ENCODE measurements at regions not wholly inside any gene's neighbourhood (a gene's known extent, or its start where the extent isn't known, plus 50 kb on each side); places are given as distances from the start of the nearest gene placed in this dataset.
"Not testable (repeated sequence)": the region's sequence is repeated elsewhere in the genome, so short reads cannot be mapped to it uniquely, and the experiment has no call there.

- DNase-seq (ENCODE audit: low read depth) = no peak
Observed at GRCh38 chr10:33101392-33101787, 143.4 kb upstream of the ITGB1 start.

- no peak for DNase-seq (ENCODE audit: low read depth)
Observed at GRCh38 chr10:33100781-33101391, 142.9 kb upstream of the ITGB1 start.

- no peak for DNase-seq (ENCODE audit: low read depth)
Observed at GRCh38 chr10:33099748-33100147, 141.7 kb upstream of the ITGB1 start.

- no peak for DNase-seq (ENCODE audit: low read depth)
Observed at GRCh38 chr10:33098951-33099663, 141.1 kb upstream of the ITGB1 start.

GRCh38 chr10:33095867-33096815 is 138.1 kb upstream of the ITGB1 start:
- DNase-seq (ENCODE audit: low read depth) = no peak

- no peak for DNase-seq (ENCODE audit: low read depth)
Observed at GRCh38 chr10:33094263-33095051, 136.4 kb upstream of the ITGB1 start.

GRCh38 chr10:33093362-33093761 is 135.3 kb upstream of the ITGB1 start:
- no peak for DNase-seq (ENCODE audit: low read depth)

GRCh38 chr10:33092596-33092995 is 134.6 kb upstream of the ITGB1 start:
- no peak for DNase-seq (ENCODE audit: low read depth)

GRCh38 chr10:33091201-33091600 is 133.2 kb upstream of the ITGB1 start:
- DNase-seq (ENCODE audit: low read depth) = no peak

- no peak for DNase-seq (ENCODE audit: low read depth)
Observed at GRCh38 chr10:33088990-33089389, 131.0 kb upstream of the ITGB1 start.

- no peak for DNase-seq (ENCODE audit: low read depth)
Observed at GRCh38 chr10:33087922-33088321, 129.9 kb upstream of the ITGB1 start.

GRCh38 chr10:33087152-33087551 is 129.1 kb upstream of the ITGB1 start:
- DNase-seq (ENCODE audit: low read depth) = no peak

GRCh38 chr10:33086100-33086499 is 128.1 kb upstream of the ITGB1 start:
- DNase-seq (ENCODE audit: low read depth) = no peak

- no peak for DNase-seq (ENCODE audit: low read depth)
Observed at GRCh38 chr10:33085313-33085833, 127.3 kb upstream of the ITGB1 start.

GRCh38 chr10:33084453-33084852 is 126.4 kb upstream of the ITGB1 start:
- DNase-seq (ENCODE audit: low read depth) = no peak

GRCh38 chr10:33082373-33082895 is 124.4 kb upstream of the ITGB1 start:
- DNase-seq (ENCODE audit: low read depth) = no peak

GRCh38 chr10:33080467-33080866 is 122.4 kb upstream of the ITGB1 start:
- DNase-seq (ENCODE audit: low read depth) = not testable (repeated sequence)

GRCh38 chr10:33074443-33074842 is 116.4 kb upstream of the ITGB1 start:
- DNase-seq (ENCODE audit: low read depth) = no peak

- DNase-seq (ENCODE audit: low read depth) = no peak
Observed at GRCh38 chr10:33073641-33074415, 115.8 kb upstream of the ITGB1 start.

GRCh38 chr10:33071857-33072256 is 113.8 kb upstream of the ITGB1 start:
- DNase-seq (ENCODE audit: low read depth) = no peak

GRCh38 chr10:33070101-33070500 is 112.1 kb upstream of the ITGB1 start:
- no peak for DNase-seq (ENCODE audit: low read depth)
